RCC 7860 (cell line): ENCODE measurements at regions not wholly inside any gene's neighbourhood (a gene's known extent, or its start where the extent isn't known, plus 50 kb on each side); places are given as distances from the start of the nearest gene placed in this dataset.

Experiments
- DNase-seq: peaks from one replicate; pipeline ENCODE4 v3.0.0-alpha.2; 2015; ENCODE audit warnings: low spot score
- FAIRE-seq: peaks from 2 replicates; lab custom pipeline; 2012; peaks lifted over from hg19 to GRCh38; lab: Jason Lieb, UNC

DNA sequence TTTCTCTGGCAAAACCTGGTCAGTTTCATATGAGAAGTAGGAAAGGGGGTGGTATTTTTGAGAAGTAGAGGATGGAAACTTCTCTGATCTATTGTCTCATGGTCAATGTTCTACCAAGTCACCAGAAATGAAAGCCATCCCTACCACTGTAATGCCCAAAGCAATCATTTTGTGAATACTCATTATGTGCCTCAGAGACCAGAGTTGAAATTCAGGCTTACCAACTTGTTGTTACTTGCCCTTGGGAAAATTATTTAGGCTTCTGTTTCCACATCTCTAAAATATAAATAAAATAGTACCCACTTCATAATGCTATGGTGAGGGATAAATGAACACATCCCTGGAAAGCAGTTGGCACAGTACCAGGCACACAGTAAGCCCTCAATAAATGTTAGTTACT lies 723.7 kb upstream of the TBX3 start:
- DNase-seq (no peak), FAIRE-seq (no peak)

GRCh38 chr12:115407036-115407435 lies 723.1 kb upstream of the TBX3 start:
- FAIRE-seq = no peak
- no peak for DNase-seq

- FAIRE-seq (no peak), DNase-seq (no peak)
Measured at GRCh38 chr12:115405471-115405860, 721.5 kb upstream of the TBX3 start.

- FAIRE-seq (peak; percentile 79), DNase-seq (peak; percentile 85)
Measured at GRCh38 chr12:115404761-115405470, 720.9 kb upstream of the TBX3 start.

DNA sequence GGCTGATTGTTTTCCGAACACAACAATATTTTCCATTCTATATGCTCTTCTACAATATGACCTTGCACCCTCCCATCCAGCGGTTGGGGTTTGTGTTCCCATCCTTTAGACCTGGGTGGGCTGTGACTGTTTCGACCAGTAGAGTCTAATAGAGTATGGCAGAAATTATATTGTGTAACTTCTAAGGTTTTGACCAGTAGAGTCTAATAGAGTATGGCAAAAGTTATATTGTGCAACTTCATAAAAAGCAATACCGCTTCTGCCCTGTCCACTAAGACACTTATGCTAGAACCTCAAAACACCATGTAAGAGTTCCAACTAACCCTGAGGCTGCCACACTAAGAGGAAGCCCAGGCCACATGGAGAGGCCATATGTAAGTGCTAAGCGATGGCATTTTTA lies 719.7 kb upstream of the TBX3 start:
- no peak for DNase-seq
- no peak for FAIRE-seq

DNA sequence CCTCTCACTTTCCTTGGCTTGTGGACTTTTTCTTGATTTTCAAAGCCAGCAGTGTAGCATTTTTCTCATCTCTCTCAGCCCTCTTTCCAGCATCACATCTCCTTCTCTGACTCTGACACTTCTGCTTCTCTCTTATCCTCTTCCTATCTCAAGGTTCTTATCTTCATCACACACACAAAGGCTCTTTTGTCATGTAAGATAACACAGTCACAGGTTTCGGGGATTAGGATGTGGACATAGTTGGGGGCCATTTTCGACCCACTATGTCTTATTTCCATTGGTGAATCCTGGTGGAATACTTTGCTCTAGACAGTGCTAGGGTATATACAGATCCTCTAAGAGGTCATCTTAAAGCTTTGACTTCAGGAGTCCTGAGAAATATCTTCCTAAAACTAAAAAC lies 719.3 kb upstream of the TBX3 start:
- no peak for FAIRE-seq
- DNase-seq = no peak

DNA sequence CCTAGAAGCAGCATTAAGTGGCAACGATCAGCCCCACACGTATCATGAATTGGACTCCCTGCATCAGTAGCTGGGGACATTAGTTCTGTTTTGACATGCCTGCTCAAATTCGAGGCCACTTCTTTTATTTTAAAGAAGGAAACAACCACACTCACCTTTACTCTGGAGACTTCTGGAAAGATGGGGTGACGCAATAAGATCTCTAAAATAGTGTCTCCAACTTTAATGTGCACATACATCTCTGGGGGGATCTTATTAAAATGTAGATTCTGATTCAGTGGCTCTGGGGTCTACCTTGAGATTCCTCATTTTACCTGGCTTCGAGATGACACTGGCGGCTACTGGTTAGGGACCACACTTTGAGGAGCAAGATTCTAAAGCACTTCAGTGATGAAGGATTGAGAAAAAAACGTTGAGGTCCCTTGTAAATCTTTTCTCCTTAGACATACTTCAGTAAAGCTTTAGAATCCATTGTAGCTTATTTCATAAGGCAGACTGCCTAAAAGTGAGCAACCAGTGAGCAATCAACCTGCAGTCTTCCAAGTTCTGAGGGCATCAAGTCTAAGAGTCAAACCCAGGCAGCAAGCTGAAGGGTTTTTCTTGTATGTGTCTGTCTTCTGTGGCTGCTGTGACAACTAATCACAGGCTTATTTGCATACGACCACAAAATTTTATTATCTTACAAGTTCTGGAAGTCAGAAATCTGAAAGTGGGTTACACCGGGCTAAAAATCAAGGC lies 718.6 kb upstream of the TBX3 start:
- DNase-seq = no peak
- FAIRE-seq = no peak

- FAIRE-seq (no peak), DNase-seq (no peak)
Measured at GRCh38 chr12:115401761-115402160, 717.8 kb upstream of the TBX3 start.

GRCh38 chr12:115400011-115400410 lies 716.0 kb upstream of the TBX3 start:
- DNase-seq (no peak), FAIRE-seq (no peak)

- peak; percentile 15 for DNase-seq
- FAIRE-seq = no peak
Measured at GRCh38 chr12:115398311-115398781, 714.4 kb upstream of the TBX3 start.

GRCh38 chr12:115396567-115396966 lies 712.6 kb upstream of the TBX3 start:
- FAIRE-seq = no peak
- DNase-seq = no peak

DNA sequence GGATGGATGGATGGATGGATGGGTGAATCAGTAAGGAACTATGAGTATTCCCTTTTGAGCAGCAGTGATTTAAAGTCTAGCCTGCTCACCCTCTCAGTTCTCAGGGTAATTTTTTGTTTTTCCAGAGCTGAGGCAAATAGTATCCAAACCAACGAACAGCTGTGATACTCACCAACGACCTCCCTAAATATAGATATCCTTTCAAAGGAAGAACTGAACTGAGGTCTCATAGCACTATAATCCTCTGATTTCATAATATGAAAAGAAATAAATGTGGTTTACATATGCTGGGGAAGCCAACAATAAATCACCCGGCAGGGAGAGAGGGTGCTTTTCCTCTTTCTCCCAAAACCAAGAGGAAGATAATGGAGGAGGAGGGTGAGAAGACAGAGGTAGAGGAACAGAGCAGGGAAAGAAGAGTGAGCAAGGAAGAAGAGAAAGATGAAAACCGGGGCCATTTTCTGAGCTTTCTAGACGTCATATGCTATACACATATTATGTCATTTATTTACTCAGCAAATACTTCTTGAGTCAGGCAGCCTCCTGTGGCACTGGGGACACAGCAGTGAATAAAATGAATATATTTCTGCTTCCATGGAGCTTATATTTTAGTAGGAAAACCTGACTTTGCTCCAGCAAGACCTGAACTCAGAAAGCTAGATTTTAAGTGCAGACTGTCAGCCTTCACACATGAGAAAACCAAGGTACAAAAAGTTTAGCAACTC lies 710.7 kb upstream of the TBX3 start:
- FAIRE-seq = no peak
- DNase-seq = no peak

- DNase-seq (no peak), FAIRE-seq (no peak)
Measured at GRCh38 chr12:115388139-115388538, 704.2 kb upstream of the TBX3 start.

DNA sequence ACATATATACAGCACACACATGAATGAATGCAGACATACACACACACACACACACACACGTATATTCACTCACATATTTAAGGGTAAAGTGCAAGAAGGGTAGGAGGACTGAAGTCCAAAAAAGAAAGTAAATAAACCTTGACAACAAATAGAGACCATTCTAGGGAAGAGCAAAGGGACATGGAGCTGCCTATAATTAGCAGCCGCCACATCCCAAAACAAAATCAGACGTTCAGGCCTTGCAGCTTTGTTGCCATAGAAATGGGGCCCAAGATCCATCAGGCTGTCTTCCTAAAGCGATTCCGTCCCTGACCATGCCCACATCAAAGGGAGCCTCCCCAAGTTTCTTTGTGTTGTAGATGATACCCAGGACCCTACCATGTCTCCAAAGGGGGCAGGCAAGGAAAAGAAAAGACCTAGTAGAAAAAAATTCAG lies 703.5 kb upstream of the TBX3 start:
- DNase-seq = no peak
- FAIRE-seq = no peak

GRCh38 chr12:115386946-115387345 lies 703.0 kb upstream of the TBX3 start:
- FAIRE-seq (no peak), DNase-seq (no peak)

GRCh38 chr12:115385141-115385540 lies 701.2 kb upstream of the TBX3 start:
- FAIRE-seq = no peak
- no peak for DNase-seq

- FAIRE-seq (no peak), DNase-seq (no peak)
Measured at GRCh38 chr12:115384391-115384790, 700.4 kb upstream of the TBX3 start.

DNA sequence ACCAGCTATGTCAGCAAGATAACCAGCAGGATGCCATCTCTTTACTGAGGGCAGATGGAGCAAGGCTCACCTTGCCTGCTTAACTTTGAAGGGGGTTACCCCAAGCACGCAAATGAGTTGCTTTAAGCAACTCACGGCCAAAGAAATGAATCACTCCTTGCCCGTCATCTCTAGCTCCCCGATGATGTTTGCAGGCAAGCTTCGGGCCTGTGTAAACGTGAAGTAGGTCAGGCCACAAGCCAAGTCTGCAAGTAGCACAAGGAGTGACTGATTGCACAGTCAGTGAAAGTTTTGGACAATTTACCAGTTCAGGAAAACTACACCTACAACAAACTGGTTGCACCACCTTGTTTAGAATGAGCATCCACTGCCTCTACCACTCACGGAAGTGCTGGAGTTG lies 699.7 kb upstream of the TBX3 start:
- DNase-seq (peak; percentile 22), FAIRE-seq (no peak)

- DNase-seq (no peak), FAIRE-seq (no peak)
Measured at GRCh38 chr12:115382681-115383080, 698.7 kb upstream of the TBX3 start.

DNA sequence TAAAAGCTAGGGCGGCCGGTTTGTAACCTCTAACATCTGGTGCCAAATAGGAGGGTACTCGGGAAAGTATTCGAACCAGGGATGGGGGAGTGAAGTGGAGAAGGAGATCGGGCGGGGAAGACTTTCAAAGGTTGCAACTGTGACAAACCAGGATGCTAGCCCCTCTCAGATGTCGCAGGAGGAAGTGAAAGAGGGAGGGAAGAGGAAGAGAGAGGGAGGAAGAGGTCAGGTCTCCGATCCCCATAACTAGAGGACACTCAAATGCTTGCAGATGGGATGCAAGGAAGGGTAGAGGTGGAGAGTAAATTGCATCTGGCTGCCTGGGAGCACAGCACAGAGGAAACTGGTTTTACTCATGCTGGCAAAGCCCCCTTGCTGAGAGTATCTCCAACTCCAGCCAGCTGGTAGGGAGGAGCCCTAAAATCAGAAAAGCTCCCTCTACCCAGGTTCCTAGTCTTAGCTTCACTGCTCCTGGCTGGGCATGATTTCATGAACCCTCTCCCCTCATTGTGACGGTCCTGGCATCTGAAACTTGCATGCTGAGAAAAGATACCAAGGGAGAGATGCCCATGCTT lies 696.7 kb upstream of the TBX3 start:
- DNase-seq = no peak
- no peak for FAIRE-seq

GRCh38 chr12:115378291-115378690 lies 694.3 kb upstream of the TBX3 start:
- FAIRE-seq (no peak), DNase-seq (no peak)
